T-cell (primary cell): ENCODE measurements at regions not wholly inside any gene's neighbourhood (a gene's known extent, or its start where the extent isn't known, plus 50 kb on each side); places are given as distances from the start of the nearest gene placed in this dataset.

Experiments used
- ATAC-seq, 4 experiments: fragments of 200-7000 bp in 3 of 4; fragments of 150-1000 bp in 1 of 4; cut with Tn5 transposase; replicated peaks in 1 of 4; 1 replicate in 3 of 4; 2 replicates in 1 of 4; pipeline ENCODE4 v1.10.0; 2021; ENCODE audit warnings: moderate library complexity in 3 of 4, mild to moderate bottlenecking in 2 of 4, moderate number of reproducible peaks in 1 of 4
- CTCF ChIA-PET, 2 donors: fragments of 300-600 bp; sonication (Branson Sonifier 250); formaldehyde crosslinking; loops; one replicate each; lab custom pipeline; 2022; ENCODE audit warnings: antibody characterized with exemption in 2 of 2; lab: Charles Lee
- POLR2A ChIA-PET, 2 donors: fragments of 300-600 bp; sonication (Branson Sonifier 250); formaldehyde crosslinking; loops; one replicate each; lab custom pipeline; 2022; ENCODE audit warnings: antibody characterized with exemption in 2 of 2; lab: Charles Lee
- DNase-seq, 35 experiments: peaks; one replicate each; pipeline versions ENCODE4 v3.0.0 to v3.0.0-alpha.2; 2013 to 2023
- H3K27ac ChIP-seq: one replicate; pipeline ENCODE4 v1.5.1; 2013; ENCODE audit warnings: low read length
- H3K27me3 ChIP-seq, 2 experiments: replicated peaks in 1 of 2; 1 replicate in 1 of 2; 2 replicates in 1 of 2; pipeline versions ENCODE4 v1.6.1 to v1.7.0; 2013; ENCODE audit warnings: low read length in 1 of 2, mixed read lengths in 1 of 2; ENCODE audit not compliant: control insufficient read depth in 2 of 2, insufficient read depth in 2 of 2; ENCODE audit errors: extremely low read depth in 1 of 2
- H3K36me3 ChIP-seq, 2 donors: 1 replicate in 1 of 2; 2 replicates in 1 of 2; pipeline versions ENCODE4 v1.6.1 to v1.7.0; 2013; ENCODE audit warnings: low read length in 1 of 2; ENCODE audit not compliant: control insufficient read depth in 2 of 2, insufficient read depth in 1 of 2; ENCODE audit errors: extremely low read depth in 1 of 2
- H3K4me1 ChIP-seq, 2 experiments: 1 replicate in 1 of 2; 2 replicates in 1 of 2; pipeline versions ENCODE4 v1.6.1 to v1.7.0; 2013; ENCODE audit warnings: low read length in 2 of 2, mixed read lengths in 1 of 2; ENCODE audit not compliant: insufficient read depth in 2 of 2, control insufficient read depth in 1 of 2; ENCODE audit errors: extremely low read depth in 1 of 2
- H3K4me3 ChIP-seq, 2 donors: 1 replicate in 1 of 2; 2 replicates in 1 of 2; pipeline versions ENCODE4 v1.5.1 to v1.7.0; 2013; ENCODE audit warnings: mild to moderate bottlenecking in 2 of 2, low read length in 1 of 2, moderate library complexity in 1 of 2; ENCODE audit not compliant: control insufficient read depth in 1 of 2; ENCODE audit errors: extremely low read depth in 1 of 2
- H3K9me3 ChIP-seq: 2 replicates; pipeline ENCODE4 v1.7.0; 2013
- H3K27ac Mint-ChIP-seq, 2 donors: one replicate each; pipeline ENCODE4 v1.8.0; 2020 to 2021; ENCODE audit warnings: mild to moderate bottlenecking in 2 of 2, mixed read lengths in 2 of 2
- H3K27me3 Mint-ChIP-seq, 2 donors: one replicate each; pipeline ENCODE4 v1.8.0; 2021 to 2022; ENCODE audit warnings: mixed read lengths in 2 of 2
- H3K36me3 Mint-ChIP-seq: one replicate; pipeline ENCODE4 v1.8.0; 2021; ENCODE audit warnings: mixed read lengths
- H3K4me1 Mint-ChIP-seq, 3 donors: one replicate each; pipeline ENCODE4 v1.8.0; 2020 to 2022; ENCODE audit warnings: mixed read lengths in 3 of 3, mild to moderate bottlenecking in 1 of 3
- H3K4me3 Mint-ChIP-seq, 3 donors: one replicate each; pipeline ENCODE4 v1.8.0; 2020 to 2022; ENCODE audit warnings: mild to moderate bottlenecking in 3 of 3, mixed read lengths in 3 of 3, moderate library complexity in 3 of 3
- H3K9me3 Mint-ChIP-seq, 3 donors: one replicate each; pipeline ENCODE4 v1.8.0; 2020 to 2022; ENCODE audit warnings: mixed read lengths in 3 of 3
- WGBS: methylation state at CpG from one replicate; pipeline ENCODE4 v1.1.5; 2013; ENCODE audit warnings: missing lambda C conversion rate; ENCODE audit not compliant: insufficient coverage; 5-methylcytosine and 5-hydroxymethylcytosine counted together

DNA sequence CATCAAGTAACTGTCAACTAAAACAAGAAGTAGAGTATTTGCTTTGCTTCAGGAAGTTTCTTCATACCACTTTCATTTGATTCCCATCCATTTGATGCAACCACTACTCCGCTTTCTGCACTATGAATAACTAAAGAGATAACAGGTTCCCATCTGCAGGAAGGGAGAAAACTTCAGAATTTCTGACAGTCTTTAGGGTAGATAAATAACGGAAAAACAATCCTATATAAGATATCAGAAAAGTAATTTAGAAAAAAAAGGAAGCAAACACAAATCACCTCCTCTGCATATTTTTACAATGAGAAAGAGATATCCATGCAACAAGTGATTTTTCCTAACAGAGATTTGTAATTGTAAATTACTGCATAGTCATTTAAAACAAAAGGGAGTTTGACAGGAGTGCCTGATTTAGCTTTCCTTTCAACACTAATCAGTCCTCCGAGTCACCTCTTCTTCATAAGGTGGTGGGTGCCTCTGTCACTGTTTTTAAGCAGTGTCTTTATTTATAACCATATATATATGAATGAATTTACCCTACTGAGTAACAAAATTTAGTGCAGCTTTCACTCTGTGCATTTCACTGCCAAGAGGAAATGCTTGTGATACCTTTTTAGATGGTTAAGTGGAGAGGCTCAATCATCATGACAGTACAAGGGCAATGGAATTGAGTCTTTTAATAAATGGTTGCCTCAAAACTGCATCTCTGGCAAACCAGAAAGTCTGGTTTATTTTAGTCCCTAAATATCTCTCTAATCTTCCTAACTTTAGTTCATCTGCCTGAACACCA lies 1920.4 kb downstream of the MRPL39 start:
- DNase-seq (no peak), ATAC-seq (no peak)
- Histone ChIP-seq H3K4me3 (no peak overlapping the region), H3K9me3 (no peaks in the 10 kb centered on the region), H3K27me3 (no peaks in the 10 kb centered on the region), H3K27ac (no peak overlapping the region), H3K36me3 (no peaks in the 10 kb centered on the region), H3K4me1 (no peaks in the 10 kb centered on the region)
- WGBS = no CpG with 5 or more reads among the region's 3 CpGs
- CTCF ChIA-PET = no interaction called here
- Mint-ChIP-seq H3K27ac (no peak overlapping the region), H3K9me3 (peaks cover 0 to 4% (median 2%) of the 10 kb centered on the region in 3 donors), H3K4me3 (no peak overlapping the region), H3K4me1 (no peaks in the 10 kb centered on the region), H3K27me3 (peaks cover 0 to 7% of the 10 kb centered on the region in 2 donors), H3K36me3 (no peaks in the 10 kb centered on the region)
- POLR2A ChIA-PET = interaction anchor here in 1 of 2 donors (0.6 kb wide), 1 partner anchor 15 kb away, joined by 3 read pairs; no protein-coding TSS in a partner anchor

DNA sequence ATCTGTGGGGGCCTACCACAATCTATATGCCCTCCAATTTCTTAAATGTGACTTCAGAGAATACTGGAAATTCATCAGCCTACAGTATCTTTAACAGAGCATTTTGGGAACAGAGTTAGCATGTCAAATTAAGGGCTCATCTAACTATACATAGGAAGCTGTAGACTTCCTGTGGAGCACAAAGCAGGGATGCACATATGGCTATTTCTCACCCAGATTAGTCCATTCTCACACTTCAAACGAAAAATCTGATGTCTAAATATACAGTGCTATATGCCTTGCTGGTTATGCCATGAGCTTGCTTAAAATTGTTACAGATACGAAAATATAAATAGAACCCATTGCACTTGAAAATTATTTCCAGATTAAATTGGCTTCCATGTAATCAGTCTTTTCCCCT lies 1922.8 kb downstream of the MRPL39 start:
- ATAC-seq = no peak
- Mint-ChIP-seq H3K9me3 (peaks cover 0 to 4% (median 2%) of the 10 kb centered on the region in 3 donors), H3K27me3 (peaks cover 0 to 7% of the 10 kb centered on the region in 2 donors), H3K4me3 (no peak overlapping the region), H3K27ac (no peak overlapping the region), H3K36me3 (no peaks in the 10 kb centered on the region), H3K4me1 (no peaks in the 10 kb centered on the region)
- no CpG with 5 or more reads among the region's 2 CpGs for WGBS
- POLR2A ChIA-PET = no interaction called here
- CTCF ChIA-PET = no interaction called here
- no peak for DNase-seq
- Histone ChIP-seq H3K9me3 (no peaks in the 10 kb centered on the region), H3K27ac (no peak overlapping the region), H3K4me1 (no peaks in the 10 kb centered on the region), H3K4me3 (no peak overlapping the region), H3K36me3 (no peaks in the 10 kb centered on the region), H3K27me3 (no peaks in the 10 kb centered on the region)

DNA sequence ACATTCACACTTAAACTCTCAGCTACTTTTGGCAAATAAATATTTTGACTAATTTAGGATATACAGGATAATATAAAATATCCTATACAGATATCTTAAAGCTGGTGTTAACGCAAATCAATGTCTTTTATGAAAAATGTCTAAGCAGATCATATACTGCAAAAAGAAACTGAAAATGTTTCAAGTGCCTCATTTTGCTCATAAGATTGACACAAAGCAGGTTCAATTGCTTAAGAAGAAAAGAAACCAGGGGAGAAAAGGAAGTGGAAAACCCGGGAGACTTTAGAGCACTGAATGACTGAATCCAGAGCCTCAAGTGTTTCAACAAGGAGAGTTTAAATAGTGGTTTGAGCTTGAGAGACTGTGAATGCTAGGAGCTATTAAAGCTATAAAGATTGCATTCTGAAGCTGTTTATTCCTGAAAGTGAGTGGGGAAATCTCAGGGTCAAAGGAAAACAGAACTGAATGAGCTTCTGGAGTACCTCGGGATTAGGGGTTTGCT lies 1943.0 kb downstream of the MRPL39 start:
- no peaks in the 10 kb centered on the region for H3K9me3 ChIP-seq
- no peak overlapping the region for H3K27ac ChIP-seq
- H3K27me3 ChIP-seq = no peaks in the 10 kb centered on the region
- Mint-ChIP-seq H3K4me1 (no peaks in the 10 kb centered on the region), H3K4me3 (no peak overlapping the region), H3K27me3 (no peaks in the 10 kb centered on the region), H3K9me3 (peaks cover 0 to 3% (median 0%) of the 10 kb centered on the region in 3 donors), H3K36me3 (no peaks in the 10 kb centered on the region), H3K27ac (no peak overlapping the region)
- ChIA-PET CTCF (interaction anchor here in 1 of 2 donors (0.7 kb wide), 1 partner anchor 42 kb away, joined by 9 read pairs; no protein-coding TSS in a partner anchor), POLR2A (interaction anchor here in 1 of 2 donors (0.7 kb wide), 1 partner anchor 16 kb away, joined by 4 read pairs; no protein-coding TSS in a partner anchor)
- WGBS = 81% methylated on average over 2 of the region's 3 CpGs
- no peak overlapping the region for H3K4me3 ChIP-seq
- ATAC-seq (no peak), DNase-seq (no peak)
- no peaks in the 10 kb centered on the region for H3K4me1 ChIP-seq
- no peaks in the 10 kb centered on the region for H3K36me3 ChIP-seq

DNA sequence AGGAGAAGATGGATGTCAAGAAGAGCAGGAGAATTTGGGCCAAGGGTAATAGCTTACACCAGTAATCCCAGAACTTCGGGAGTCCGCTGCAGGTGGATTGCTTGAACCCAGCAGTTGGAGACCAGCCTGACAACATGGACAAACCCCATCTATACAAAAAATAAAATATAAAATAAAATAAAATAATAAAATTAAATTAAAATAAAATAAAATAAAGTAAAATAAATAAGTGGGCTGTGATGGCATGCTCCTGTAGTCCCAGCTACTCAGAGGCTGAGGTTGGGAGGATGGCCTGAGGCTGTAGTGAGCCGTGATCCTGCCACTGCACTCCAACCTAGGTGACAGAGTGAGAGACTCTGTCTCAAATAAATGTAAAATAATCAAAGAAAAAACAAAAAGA lies 1946.7 kb downstream of the MRPL39 start:
- peaks cover 0 to 3% (median 3%) of the 10 kb centered on the region in 3 donors for H3K9me3 Mint-ChIP-seq
- ChIA-PET CTCF (no interaction called here), POLR2A (no interaction called here)
- Histone ChIP-seq H3K36me3 (no peaks in the 10 kb centered on the region), H3K4me1 (no peaks in the 10 kb centered on the region), H3K27me3 (no peaks in the 10 kb centered on the region), H3K27ac (no peak overlapping the region), H3K9me3 (no peaks in the 10 kb centered on the region), H3K4me3 (no peak overlapping the region)
- ATAC-seq (no peak), DNase-seq (no peak)
- WGBS = no CpG with 5 or more reads among the region's 3 CpGs
- no peak overlapping the region for H3K4me3 Mint-ChIP-seq
- no peak overlapping the region for H3K27ac Mint-ChIP-seq
- no peaks in the 10 kb centered on the region for H3K36me3 Mint-ChIP-seq
- no peaks in the 10 kb centered on the region for H3K4me1 Mint-ChIP-seq
- no peaks in the 10 kb centered on the region for H3K27me3 Mint-ChIP-seq

DNA sequence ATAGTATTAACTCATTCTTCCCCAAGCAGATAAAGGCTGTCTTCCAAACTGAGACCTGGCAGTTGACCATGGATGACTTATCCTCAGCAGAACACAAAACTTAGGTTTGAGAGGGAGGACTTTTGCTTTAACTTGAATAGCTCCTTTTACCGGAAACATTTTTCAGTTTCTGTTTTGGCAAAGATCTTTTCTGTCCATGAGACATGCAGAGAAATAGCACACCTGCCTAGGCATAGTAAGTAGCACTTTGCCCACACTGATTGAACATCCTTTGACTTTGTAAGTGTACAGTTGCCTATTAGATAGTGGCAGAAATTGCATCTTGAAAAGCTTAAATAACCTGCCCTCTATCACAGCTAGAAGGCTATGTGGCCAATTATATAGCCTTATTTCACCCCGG lies 1962.5 kb downstream of the MRPL39 start:
- H3K4me1 Mint-ChIP-seq = no peaks in the 10 kb centered on the region
- H3K27me3 ChIP-seq = no peaks in the 10 kb centered on the region
- DNase-seq (no peak), ATAC-seq (no peak)
- no peaks in the 10 kb centered on the region for H3K27me3 Mint-ChIP-seq
- no peaks in the 10 kb centered on the region for H3K4me1 ChIP-seq
- H3K4me3 Mint-ChIP-seq = no peak overlapping the region
- no peaks in the 10 kb centered on the region for H3K36me3 Mint-ChIP-seq
- CTCF ChIA-PET = interaction anchor here in 1 of 2 donors (1.1 kb wide), 1 partner anchor 13 kb away, joined by 3 read pairs; no protein-coding TSS in a partner anchor
- H3K4me3 ChIP-seq = no peak overlapping the region
- H3K36me3 ChIP-seq = no peaks in the 10 kb centered on the region
- no peak overlapping the region for H3K27ac Mint-ChIP-seq
- POLR2A ChIA-PET = no interaction called here
- no CpG with 5 or more reads among the region's 2 CpGs for WGBS
- H3K9me3 Mint-ChIP-seq = no peaks in the 10 kb centered on the region
- no peaks in the 10 kb centered on the region for H3K9me3 ChIP-seq
- H3K27ac ChIP-seq = no peak overlapping the region

DNA sequence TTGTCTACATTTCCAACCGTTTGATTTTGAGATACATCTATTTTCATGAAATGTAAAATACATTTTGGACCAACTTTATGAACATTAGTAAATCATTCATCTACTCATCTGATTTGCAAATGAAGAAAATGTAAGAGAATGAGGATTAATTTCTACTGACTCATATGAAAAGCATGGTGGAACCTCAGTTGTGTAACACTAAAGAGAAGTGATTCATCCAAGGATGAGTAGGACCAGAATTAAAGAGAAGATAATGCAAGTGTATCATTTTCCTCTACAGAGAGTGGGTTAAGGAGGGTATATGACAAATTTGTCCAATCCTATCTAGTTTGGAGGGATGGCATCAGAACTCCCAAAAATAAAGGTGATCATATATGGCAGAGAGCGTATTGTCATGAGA lies 1967.6 kb downstream of the MRPL39 start:
- ChIA-PET POLR2A (no interaction called here), CTCF (no interaction called here)
- Histone ChIP-seq H3K4me1 (no peaks in the 10 kb centered on the region), H3K27ac (no peak overlapping the region), H3K9me3 (no peaks in the 10 kb centered on the region), H3K27me3 (no peaks in the 10 kb centered on the region), H3K4me3 (no peak overlapping the region), H3K36me3 (no peaks in the 10 kb centered on the region)
- WGBS = 43% methylated on average over 1 of the region's 2 CpGs
- H3K36me3 Mint-ChIP-seq = no peaks in the 10 kb centered on the region
- H3K27me3 Mint-ChIP-seq = no peaks in the 10 kb centered on the region
- H3K4me1 Mint-ChIP-seq = no peaks in the 10 kb centered on the region
- H3K4me3 Mint-ChIP-seq = no peak overlapping the region
- ATAC-seq (no peak), DNase-seq (no peak)
- no peak overlapping the region for H3K27ac Mint-ChIP-seq
- peaks cover 0 to 5% (median 0%) of the 10 kb centered on the region in 3 donors for H3K9me3 Mint-ChIP-seq
